ENCODE measurements at regions not wholly inside any gene's neighbourhood (a gene's known extent, or its start where the extent isn't known, plus 50 kb on each side); places are given as distances from the start of the nearest gene placed in this dataset.

GRCh38 chr20:22692119-22692475 lies 107.7 kb upstream of the FOXA2 start:
- TF ChIP-seq SP1 (IDR thresholded peaks at IDR 0.05) (no peak), LEF1 (IDR thresholded peaks at IDR 0.05; ENCODE audit: borderline replicate concordance) (no peak), FOXA1 (IDR thresholded peaks at IDR 0.05) (no peak), PKNOX1 (IDR thresholded peaks at IDR 0.05) (no peak), FOXK2 (IDR thresholded peaks at IDR 0.05) (no peak), FOXM1 (IDR thresholded peaks at IDR 0.05; ENCODE audit: borderline replicate concordance) (no peak), SUZ12 (IDR thresholded peaks at IDR 0.05) (no peak), BHLHE40 (IDR thresholded peaks at IDR 0.05; ENCODE audit: borderline replicate concordance) (no peak), ELF4 (IDR thresholded peaks at IDR 0.05) (no peak), ZNF384 (IDR thresholded peaks at IDR 0.05) (no peak), CTBP1 (IDR thresholded peaks at IDR 0.05; ENCODE audit: borderline replicate concordance) (no peak), ARNT (IDR thresholded peaks at IDR 0.05) (no peak), TARDBP (IDR thresholded peaks at IDR 0.05) (no peak), HDGF (IDR thresholded peaks at IDR 0.05; ENCODE audit: borderline replicate concordance) (no peak)

Measured in HEK293T (cell line).